ENCODE measurements at regions not wholly inside any gene's neighbourhood (a gene's known extent, or its start where the extent isn't known, plus 50 kb on each side); places are given as distances from the start of the nearest gene placed in this dataset.
"Not testable (repeated sequence)": the region's sequence is repeated elsewhere in the genome, so short reads cannot be mapped to it uniquely, and the experiment has no call there.

DNA sequence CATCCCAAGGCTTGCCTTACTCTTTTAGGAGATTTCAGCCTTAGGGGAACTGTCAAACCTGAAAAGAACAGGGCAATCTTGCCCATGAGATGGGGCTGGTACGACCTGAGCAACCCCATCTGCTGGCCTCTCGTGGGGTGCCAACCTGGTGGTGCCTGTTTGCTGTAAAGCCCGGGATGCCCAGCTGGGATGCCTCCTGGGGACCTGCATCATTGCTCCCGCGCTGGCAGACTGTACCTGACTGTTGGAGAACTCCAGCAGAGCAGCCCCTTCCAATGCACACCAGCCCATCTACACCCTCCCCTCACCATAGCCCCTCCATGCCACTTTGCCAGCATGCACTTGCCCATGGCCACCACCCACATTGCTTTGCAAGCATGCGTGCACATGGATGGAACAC is 335.7 kb downstream of the RPS29 start:
- DNase-seq (ENCODE audit: low read depth, low spot score): no peak
- H3K27ac Mint-ChIP-seq (ENCODE audit: unreplicated experiment): no peak overlapping the region
- no peak overlapping the region for H3K4me3 Mint-ChIP-seq
- TF ChIP-seq, protein P1, sequence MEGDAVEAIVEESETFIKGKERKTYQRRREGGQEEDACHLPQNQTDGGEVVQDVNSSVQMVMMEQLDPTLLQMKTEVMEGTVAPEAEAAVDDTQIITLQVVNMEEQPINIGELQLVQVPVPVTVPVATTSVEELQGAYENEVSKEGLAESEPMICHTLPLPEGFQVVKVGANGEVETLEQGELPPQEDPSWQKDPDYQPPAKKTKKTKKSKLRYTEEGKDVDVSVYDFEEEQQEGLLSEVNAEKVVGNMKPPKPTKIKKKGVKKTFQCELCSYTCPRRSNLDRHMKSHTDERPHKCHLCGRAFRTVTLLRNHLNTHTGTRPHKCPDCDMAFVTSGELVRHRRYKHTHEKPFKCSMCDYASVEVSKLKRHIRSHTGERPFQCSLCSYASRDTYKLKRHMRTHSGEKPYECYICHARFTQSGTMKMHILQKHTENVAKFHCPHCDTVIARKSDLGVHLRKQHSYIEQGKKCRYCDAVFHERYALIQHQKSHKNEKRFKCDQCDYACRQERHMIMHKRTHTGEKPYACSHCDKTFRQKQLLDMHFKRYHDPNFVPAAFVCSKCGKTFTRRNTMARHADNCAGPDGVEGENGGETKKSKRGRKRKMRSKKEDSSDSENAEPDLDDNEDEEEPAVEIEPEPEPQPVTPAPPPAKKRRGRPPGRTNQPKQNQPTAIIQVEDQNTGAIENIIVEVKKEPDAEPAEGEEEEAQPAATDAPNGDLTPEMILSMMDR (conservative IDR thresholded peaks at IDR 0.05): no peak
- H3K9me3 Mint-ChIP-seq: peaks cover 13% of the 10 kb centered on the region
- peaks cover 16% of the 10 kb centered on the region for H3K27me3 Mint-ChIP-seq (ENCODE audit: low read depth)
- H3K36me3 Mint-ChIP-seq (ENCODE audit: low read depth): no peaks in the 10 kb centered on the region
- no peaks in the 10 kb centered on the region for H3K4me1 Mint-ChIP-seq

DNA sequence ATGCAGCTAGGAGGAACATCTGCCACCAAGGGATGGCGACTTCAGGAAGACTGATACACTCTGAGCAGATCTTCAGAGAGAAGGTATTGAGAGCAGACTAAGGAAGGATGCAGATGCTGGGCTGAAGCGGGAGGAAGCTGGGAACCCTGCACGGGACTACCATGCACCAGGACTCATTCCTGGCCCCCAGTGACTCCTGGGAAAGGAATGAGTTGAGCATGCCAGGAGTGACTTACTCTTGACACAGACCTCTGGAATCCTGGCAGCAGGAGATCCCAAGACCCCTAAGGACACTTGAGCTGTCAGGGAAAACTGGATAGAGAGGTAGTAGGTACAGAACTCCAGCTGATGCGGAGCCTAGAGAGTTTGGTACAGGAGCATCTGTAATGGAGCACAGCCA is 336.1 kb downstream of the RPS29 start:
- Mint-ChIP-seq H3K4me3 (no peak overlapping the region), H3K27ac (ENCODE audit: unreplicated experiment) (no peak overlapping the region), H3K4me1 (no peaks in the 10 kb centered on the region), H3K36me3 (ENCODE audit: low read depth) (no peaks in the 10 kb centered on the region), H3K27me3 (ENCODE audit: low read depth) (peaks cover 16% of the 10 kb centered on the region), H3K9me3 (peaks cover 16% of the 10 kb centered on the region)
- no peak for DNase-seq (ENCODE audit: low read depth, low spot score)
- TF ChIP-seq, protein P1 (conservative IDR thresholded peaks at IDR 0.05): no peak

DNA sequence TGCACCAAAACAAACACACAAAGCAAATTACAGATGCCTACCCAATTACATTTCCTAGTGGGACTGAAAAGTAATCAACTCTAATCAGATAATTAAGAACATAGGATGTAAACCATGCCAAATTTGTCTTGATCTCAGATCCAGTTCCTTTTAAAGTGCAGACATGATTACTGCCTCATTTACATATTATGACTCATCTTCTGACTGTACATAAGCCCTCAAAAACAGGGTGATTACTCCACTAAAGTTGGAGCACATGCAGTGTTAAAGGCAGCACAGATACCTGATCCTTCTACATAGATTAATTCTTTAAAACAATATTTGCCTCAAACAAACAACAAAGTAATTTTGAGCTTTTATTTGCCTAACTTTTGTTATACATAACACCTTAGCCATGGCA is 337.2 kb downstream of the RPS29 start:
- H3K9me3 Mint-ChIP-seq: peaks cover 16% of the 10 kb centered on the region
- H3K4me3 Mint-ChIP-seq: no peak overlapping the region
- no peaks in the 10 kb centered on the region for H3K4me1 Mint-ChIP-seq
- peaks cover 6% of the 10 kb centered on the region for H3K27me3 Mint-ChIP-seq (ENCODE audit: low read depth)
- TF ChIP-seq, protein P1 (conservative IDR thresholded peaks at IDR 0.05): no peak
- no peak for DNase-seq (ENCODE audit: low read depth, low spot score)
- H3K27ac Mint-ChIP-seq (ENCODE audit: unreplicated experiment): no peak overlapping the region
- no peaks in the 10 kb centered on the region for H3K36me3 Mint-ChIP-seq (ENCODE audit: low read depth)

DNA sequence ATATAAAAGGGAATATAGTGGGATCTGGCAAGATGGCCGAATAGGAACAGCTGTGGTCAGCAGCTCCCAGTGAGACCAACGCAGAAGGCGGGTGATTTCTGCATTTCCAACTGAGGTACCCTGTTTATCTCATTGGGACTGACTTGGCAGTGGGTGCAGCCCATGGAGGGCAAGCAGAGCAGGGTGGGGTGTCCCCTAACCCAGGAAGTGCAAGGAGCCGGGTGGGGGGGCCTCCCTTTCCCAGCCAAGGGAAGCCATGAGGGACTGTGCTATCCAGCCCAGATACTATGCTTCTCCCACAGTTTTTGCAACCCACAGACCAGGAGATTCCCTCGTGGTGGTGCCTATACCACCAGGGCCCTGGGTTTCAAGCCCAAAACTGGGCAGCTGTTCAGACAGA is 342.4 kb downstream of the RPS29 start:
- H3K4me1 Mint-ChIP-seq; H3K27ac Mint-ChIP-seq (ENCODE audit: unreplicated experiment); H3K27me3 Mint-ChIP-seq (ENCODE audit: low read depth); H3K36me3 Mint-ChIP-seq (ENCODE audit: low read depth); H3K4me3 Mint-ChIP-seq; DNase-seq (ENCODE audit: low read depth, low spot score): not testable (repeated sequence)
- H3K9me3 Mint-ChIP-seq: peaks cover 18% of the 10 kb centered on the region

DNA sequence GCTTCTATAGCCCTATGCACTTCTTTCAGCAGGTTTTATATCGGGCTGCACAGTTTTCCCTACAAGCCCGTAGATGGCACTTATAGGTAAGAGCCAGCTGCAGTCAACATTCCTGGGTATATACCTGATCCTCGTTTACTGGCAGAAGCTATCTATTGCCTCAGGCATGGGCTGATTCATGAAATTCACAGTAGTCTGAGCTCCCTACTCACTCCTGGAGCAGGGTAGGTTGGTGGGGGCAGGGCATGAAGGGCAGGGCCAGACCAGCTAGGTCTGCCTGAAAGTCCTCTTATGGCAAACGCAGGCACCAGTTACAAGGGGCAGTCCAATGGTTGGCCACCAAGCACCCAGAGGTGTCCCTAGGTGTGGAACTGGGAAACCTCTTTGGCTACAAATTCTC is 345.8 kb downstream of the RPS29 start:
- DNase-seq (ENCODE audit: low read depth, low spot score): no peak
- H3K4me3 Mint-ChIP-seq: no peak overlapping the region
- no peaks in the 10 kb centered on the region for H3K27me3 Mint-ChIP-seq (ENCODE audit: low read depth)
- peaks cover 14% of the 10 kb centered on the region for H3K9me3 Mint-ChIP-seq
- H3K27ac Mint-ChIP-seq (ENCODE audit: unreplicated experiment): no peak overlapping the region
- TF ChIP-seq, protein P1 (conservative IDR thresholded peaks at IDR 0.05): no peak
- H3K4me1 Mint-ChIP-seq: no peaks in the 10 kb centered on the region
- H3K36me3 Mint-ChIP-seq (ENCODE audit: low read depth): peaks cover 9% of the 10 kb centered on the region

DNA sequence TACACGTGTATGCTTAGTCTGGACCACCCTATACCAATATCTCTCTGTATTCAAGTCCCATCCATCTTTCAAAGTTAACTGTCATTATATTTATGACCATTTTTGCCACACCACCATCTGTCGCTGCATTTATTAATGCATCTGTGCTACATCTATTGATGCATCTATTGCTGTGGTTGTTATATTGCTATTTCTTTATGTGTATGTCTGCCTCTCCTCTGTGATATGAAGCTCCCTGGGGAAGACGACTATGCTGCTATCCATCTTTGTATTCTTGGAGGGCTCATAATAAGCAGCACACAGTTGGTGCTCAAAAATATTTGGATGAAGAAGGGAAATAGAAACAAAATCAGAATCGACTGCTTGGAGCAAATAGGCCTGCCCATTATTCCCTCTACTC is 357.6 kb downstream of the RPS29 start:
- H3K36me3 Mint-ChIP-seq (ENCODE audit: low read depth): no peaks in the 10 kb centered on the region
- H3K27me3 Mint-ChIP-seq (ENCODE audit: low read depth): no peaks in the 10 kb centered on the region
- H3K27ac Mint-ChIP-seq (ENCODE audit: unreplicated experiment): no peak overlapping the region
- H3K9me3 Mint-ChIP-seq: no peaks in the 10 kb centered on the region
- H3K4me3 Mint-ChIP-seq: no peak overlapping the region
- TF ChIP-seq, protein P1 (conservative IDR thresholded peaks at IDR 0.05): no peak
- no peaks in the 10 kb centered on the region for H3K4me1 Mint-ChIP-seq
- DNase-seq (ENCODE audit: low read depth, low spot score): no peak
